NT2/D1 (cell line): ENCODE measurements at regions not wholly inside any gene's neighbourhood (a gene's known extent, or its start where the extent isn't known, plus 50 kb on each side); places are given as distances from the start of the nearest gene placed in this dataset.

Source experiments
- YY1 ChIP-seq: IDR thresholded peaks from 2 replicates; pipeline ENCODE4 v1.6.1; 2011; ENCODE audit not compliant: insufficient read length, insufficient read depth
- ZNF274 ChIP-seq: IDR thresholded peaks from 2 replicates; pipeline ENCODE4 v1.6.1; 2011; ENCODE audit warnings: mild to moderate bottlenecking, low read depth, low read length

GRCh38 chrX:9164533-9165426 is 130.9 kb upstream of the FAM9B start:
- no peak for TF ChIP-seq YY1
- no peak for TF ChIP-seq ZNF274
